Activated B cell treated with CpG ODN at 0.5 μM for 24 hours (primary cell): ENCODE measurements at regions not wholly inside any gene's neighbourhood (a gene's known extent, or its start where the extent isn't known, plus 50 kb on each side); places are given as distances from the start of the nearest gene placed in this dataset.
"Not testable (repeated sequence)": the region's sequence is repeated elsewhere in the genome, so short reads cannot be mapped to it uniquely, and the experiment has no call there.

Source experiments
- ATAC-seq: fragments of 200-7000 bp; cut with Tn5 transposase; one replicate; pipeline ENCODE4 v1.10.0; 2021; ENCODE audit warnings: low read depth, mild to moderate bottlenecking, moderate library complexity
- CTCF ChIA-PET: fragments of 350-600 bp; sonication (Branson Sonifier 250); formaldehyde crosslinking; loops from one replicate; lab custom pipeline; 2021; ENCODE audit warnings: antibody characterized with exemption; lab: Charles Lee
- POLR2A ChIA-PET: fragments of 350-600 bp; sonication (Branson Sonifier 250); formaldehyde crosslinking; loops from one replicate; lab custom pipeline; 2021; ENCODE audit warnings: antibody characterized with exemption; lab: Charles Lee
- DNase-seq: peaks from one replicate; pipeline ENCODE4 v3.0.0; 2022
- H3K27ac Mint-ChIP-seq: one replicate; pipeline ENCODE4 v1.8.0; 2020; ENCODE audit warnings: mixed read lengths
- H3K27me3 Mint-ChIP-seq: one replicate; pipeline ENCODE4 v1.8.0; 2021; ENCODE audit warnings: mixed read lengths
- H3K36me3 Mint-ChIP-seq: one replicate; pipeline ENCODE4 v1.8.0; 2021; ENCODE audit warnings: low read depth, mixed read lengths
- H3K4me1 Mint-ChIP-seq: one replicate; pipeline ENCODE4 v1.8.0; 2021; ENCODE audit warnings: mixed read lengths
- H3K4me3 Mint-ChIP-seq: one replicate; pipeline ENCODE4 v1.8.0; 2020; ENCODE audit warnings: mild to moderate bottlenecking, mixed read lengths
- H3K9me3 Mint-ChIP-seq: one replicate; pipeline ENCODE4 v1.8.0; 2020; ENCODE audit warnings: mixed read lengths
- intact Hi-C: fragments of 100-400 bp; cut with micrococcal nuclease; formaldehyde crosslinking; loops from one replicate; pipeline ENCODE4 v1.15.1; 2024
- TF ChIP-seq, protein P1 (sequence below): fragments of 200-600 bp; IDR thresholded peaks from one replicate; pipeline ENCODE4 v1.8.0; 2022; ENCODE audit warnings: antibody characterized with exemption, mild to moderate bottlenecking

DNA sequence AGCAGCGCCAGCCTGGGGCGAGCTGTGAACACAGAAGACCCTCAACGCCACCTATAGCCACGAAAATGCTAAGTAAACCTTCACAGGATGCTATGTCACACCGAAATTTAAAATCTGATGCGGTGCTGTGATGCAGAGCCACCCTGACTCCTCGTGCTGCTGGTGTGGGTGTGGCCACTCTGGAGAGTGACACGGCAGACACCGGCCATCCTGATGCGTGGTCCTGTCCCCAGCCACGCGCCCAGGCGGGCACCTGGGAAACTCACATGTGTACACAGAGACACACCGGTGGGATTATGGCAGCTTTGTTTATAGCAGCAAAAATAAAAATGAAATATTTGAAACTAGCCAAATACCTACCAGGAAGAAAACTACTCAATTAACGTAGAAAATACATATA lies 138.3 kb upstream of the SFSWAP start:
- DNase-seq, result no peak
- ATAC-seq, result no peak
- ChIA-PET CTCF (no interaction called here), POLR2A (no interaction called here)
- no peak overlapping the region for H3K4me3 Mint-ChIP-seq
- no peaks in the 10 kb centered on the region for H3K9me3 Mint-ChIP-seq
- intact Hi-C loops, result no loop called here
- H3K4me1 Mint-ChIP-seq, result no peaks in the 10 kb centered on the region
- H3K27me3 Mint-ChIP-seq, result peaks cover 9% of the 10 kb centered on the region
- TF ChIP-seq, protein P1, sequence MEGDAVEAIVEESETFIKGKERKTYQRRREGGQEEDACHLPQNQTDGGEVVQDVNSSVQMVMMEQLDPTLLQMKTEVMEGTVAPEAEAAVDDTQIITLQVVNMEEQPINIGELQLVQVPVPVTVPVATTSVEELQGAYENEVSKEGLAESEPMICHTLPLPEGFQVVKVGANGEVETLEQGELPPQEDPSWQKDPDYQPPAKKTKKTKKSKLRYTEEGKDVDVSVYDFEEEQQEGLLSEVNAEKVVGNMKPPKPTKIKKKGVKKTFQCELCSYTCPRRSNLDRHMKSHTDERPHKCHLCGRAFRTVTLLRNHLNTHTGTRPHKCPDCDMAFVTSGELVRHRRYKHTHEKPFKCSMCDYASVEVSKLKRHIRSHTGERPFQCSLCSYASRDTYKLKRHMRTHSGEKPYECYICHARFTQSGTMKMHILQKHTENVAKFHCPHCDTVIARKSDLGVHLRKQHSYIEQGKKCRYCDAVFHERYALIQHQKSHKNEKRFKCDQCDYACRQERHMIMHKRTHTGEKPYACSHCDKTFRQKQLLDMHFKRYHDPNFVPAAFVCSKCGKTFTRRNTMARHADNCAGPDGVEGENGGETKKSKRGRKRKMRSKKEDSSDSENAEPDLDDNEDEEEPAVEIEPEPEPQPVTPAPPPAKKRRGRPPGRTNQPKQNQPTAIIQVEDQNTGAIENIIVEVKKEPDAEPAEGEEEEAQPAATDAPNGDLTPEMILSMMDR, result no peak
- no peak overlapping the region for H3K27ac Mint-ChIP-seq
- H3K36me3 Mint-ChIP-seq, result no peaks in the 10 kb centered on the region

DNA sequence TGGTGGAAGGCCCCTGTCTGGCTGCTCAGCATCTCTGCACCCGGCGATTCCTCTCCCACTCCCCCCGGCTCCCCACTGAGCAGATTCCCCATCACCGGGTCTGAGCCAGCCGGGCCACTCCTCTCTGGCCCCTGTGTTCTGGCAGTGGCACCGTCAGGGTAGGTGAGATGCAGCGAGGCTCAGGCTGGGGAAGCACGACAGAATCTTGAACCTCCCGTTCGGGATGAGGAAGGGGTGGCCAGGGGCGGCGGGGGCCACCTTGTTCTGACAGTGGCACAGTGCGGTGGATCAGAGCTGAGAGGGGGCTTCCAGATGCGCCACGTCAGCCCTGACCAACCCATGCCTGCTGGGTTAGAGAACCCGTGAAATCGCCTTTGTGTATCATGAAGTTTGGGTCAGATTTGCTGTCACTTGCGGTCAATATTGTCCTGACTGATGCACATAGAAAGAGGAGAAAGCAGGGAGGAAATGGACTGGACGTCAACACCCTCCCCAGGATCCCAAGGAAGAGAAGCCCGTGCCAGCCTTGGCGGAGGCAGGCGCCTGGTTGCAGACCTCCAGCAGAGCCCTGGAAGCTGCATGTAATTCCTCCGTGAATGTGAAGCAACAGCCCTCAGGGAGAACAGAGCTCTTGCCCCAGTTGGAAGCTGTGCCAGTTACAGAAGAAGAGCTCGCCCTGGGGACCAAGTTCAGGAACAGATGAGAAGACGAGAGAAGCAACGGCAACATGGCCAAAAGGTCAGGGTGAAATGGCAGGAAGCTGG lies 137.1 kb upstream of the SFSWAP start:
- Mint-ChIP-seq H3K9me3 (no peaks in the 10 kb centered on the region), H3K4me1 (no peaks in the 10 kb centered on the region), H3K4me3 (no peak overlapping the region), H3K36me3 (no peaks in the 10 kb centered on the region), H3K27ac (no peak overlapping the region), H3K27me3 (peaks cover 9% of the 10 kb centered on the region)
- intact Hi-C loops, result no loop called here
- ATAC-seq (no peak), DNase-seq (no peak)
- CTCF ChIA-PET, result no interaction called here
- POLR2A ChIA-PET, result no interaction called here
- TF ChIP-seq, protein P1, result no peak

DNA sequence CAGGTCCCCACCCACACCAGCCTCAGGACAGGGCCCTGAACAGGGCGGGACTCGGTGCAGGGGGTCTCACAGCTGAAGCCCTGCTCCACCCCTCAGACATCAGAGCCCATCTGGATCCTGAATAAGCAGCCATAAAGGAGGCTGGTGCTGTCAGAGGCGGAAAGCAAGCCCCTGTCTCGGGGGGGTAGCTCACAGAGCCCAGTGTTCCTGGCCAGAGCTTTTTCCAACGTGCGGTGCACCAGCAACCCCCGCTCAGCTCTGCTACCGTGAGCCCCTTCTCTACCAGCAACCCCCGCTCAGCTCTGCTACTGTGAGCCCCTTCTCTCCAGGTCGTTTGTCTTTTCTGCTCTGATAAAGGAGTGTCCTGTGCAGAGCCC lies 136.5 kb upstream of the SFSWAP start:
- Mint-ChIP-seq H3K27me3 (peaks cover 4% of the 10 kb centered on the region), H3K4me3 (no peak overlapping the region), H3K4me1 (no peaks in the 10 kb centered on the region), H3K27ac (no peak overlapping the region), H3K36me3 (no peaks in the 10 kb centered on the region), H3K9me3 (no peaks in the 10 kb centered on the region)
- TF ChIP-seq, protein P1, result no peak
- DNase-seq, result no peak
- CTCF ChIA-PET, result no interaction called here
- POLR2A ChIA-PET, result no interaction called here
- intact Hi-C loops, result no loop called here
- no peak for ATAC-seq

DNA sequence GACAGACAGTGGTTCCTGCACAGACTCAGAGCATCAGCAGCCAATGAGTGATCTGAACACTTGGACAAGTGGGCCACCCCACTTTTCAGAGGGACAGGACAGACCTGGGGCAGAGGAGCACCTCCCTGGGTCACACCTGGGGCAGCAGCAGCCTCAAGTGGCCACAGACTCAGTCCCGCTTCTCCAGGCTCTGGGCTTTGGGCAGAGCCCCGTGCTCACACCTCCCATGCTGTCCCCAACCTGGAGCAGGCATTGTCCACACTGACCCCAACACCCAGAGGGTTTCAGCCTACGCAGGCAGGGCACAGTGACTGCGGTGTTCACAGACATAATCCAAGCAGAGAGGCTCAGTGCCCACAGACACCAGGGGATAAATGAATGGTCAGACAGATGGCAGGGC lies 135.5 kb upstream of the SFSWAP start:
- no peaks in the 10 kb centered on the region for H3K9me3 Mint-ChIP-seq
- H3K36me3 Mint-ChIP-seq, result no peaks in the 10 kb centered on the region
- ChIA-PET POLR2A (no interaction called here), CTCF (no interaction called here)
- no peaks in the 10 kb centered on the region for H3K4me1 Mint-ChIP-seq
- no peak overlapping the region for H3K4me3 Mint-ChIP-seq
- no peak for ATAC-seq
- peaks cover 2% of the 10 kb centered on the region for H3K27me3 Mint-ChIP-seq
- intact Hi-C loops, result no loop called here
- TF ChIP-seq, protein P1, result no peak
- no peak for DNase-seq
- no peak overlapping the region for H3K27ac Mint-ChIP-seq

DNA sequence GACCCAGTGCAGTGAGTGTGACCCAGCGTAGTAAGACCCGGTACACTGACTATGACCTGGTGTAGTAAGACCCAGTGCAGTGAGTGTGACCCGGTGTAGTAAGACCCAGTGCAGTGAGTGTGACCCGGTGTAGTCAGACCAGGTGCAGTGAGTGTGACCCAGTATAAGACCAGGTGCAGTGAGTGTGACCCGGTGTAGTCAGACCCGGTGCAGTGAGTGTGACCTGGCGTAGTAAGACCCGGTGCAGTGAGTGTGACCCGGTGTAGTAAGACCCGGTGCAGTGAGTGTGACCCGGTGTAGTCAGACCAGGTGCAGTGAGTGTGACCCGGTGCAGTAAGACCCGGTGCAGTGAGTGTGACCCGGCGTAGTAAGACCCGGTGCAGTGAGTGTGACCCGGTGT lies 134.2 kb upstream of the SFSWAP start:
- H3K9me3 Mint-ChIP-seq, POLR2A ChIA-PET, H3K27ac Mint-ChIP-seq, H3K4me1 Mint-ChIP-seq, DNase-seq, H3K27me3 Mint-ChIP-seq, ATAC-seq, H3K36me3 Mint-ChIP-seq, intact Hi-C loops, CTCF ChIA-PET, H3K4me3 Mint-ChIP-seq: not testable (repeated sequence)

DNA sequence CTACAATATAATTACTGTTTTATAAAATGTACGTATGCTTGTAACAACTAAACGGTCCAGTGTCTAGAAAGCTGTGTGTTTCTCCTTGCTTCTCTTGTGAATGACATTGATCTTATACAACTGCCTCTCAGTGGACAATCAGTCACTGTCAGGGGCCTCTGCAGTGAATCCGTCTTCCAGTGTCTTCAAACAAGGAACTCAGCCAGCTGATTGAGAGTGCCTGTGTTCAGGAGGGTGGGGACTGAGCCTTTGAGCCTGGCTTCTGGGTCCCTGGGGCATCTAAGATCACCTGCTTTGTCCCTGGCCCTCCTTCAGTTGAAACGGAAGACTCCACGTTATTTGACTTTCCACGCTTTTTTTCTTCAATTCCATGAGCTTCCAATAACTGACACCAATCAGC lies 133.1 kb upstream of the SFSWAP start:
- ATAC-seq (no peak), DNase-seq (no peak)
- H3K4me3 Mint-ChIP-seq, result no peak overlapping the region
- TF ChIP-seq, protein P1, result no peak
- no peaks in the 10 kb centered on the region for H3K36me3 Mint-ChIP-seq
- intact Hi-C loops, result no loop called here
- no peaks in the 10 kb centered on the region for H3K27me3 Mint-ChIP-seq
- ChIA-PET POLR2A (no interaction called here), CTCF (no interaction called here)
- H3K9me3 Mint-ChIP-seq, result no peaks in the 10 kb centered on the region
- H3K4me1 Mint-ChIP-seq, result no peaks in the 10 kb centered on the region
- no peak overlapping the region for H3K27ac Mint-ChIP-seq
